ENCODE measurements at regions not wholly inside any gene's neighbourhood (a gene's known extent, or its start where the extent isn't known, plus 50 kb on each side); places are given as distances from the start of the nearest gene placed in this dataset.

GRCh38 chr10:58954178-58954577 lies 222.3 kb upstream of the PHYHIPL start:
- H3K36me3 ChIP-seq (ENCODE audit: insufficient read depth) = no peaks in the 10 kb centered on the region
- H3K4me1 ChIP-seq (ENCODE audit: insufficient read depth) = no peaks in the 10 kb centered on the region
- Mint-ChIP-seq H3K27ac (no peak overlapping the region), H3K4me3 (no peak overlapping the region), H3K9me3 (no peaks in the 10 kb centered on the region), H3K36me3 (ENCODE audit: low read depth) (no peaks in the 10 kb centered on the region), H3K27me3 (ENCODE audit: insufficient read depth, low read depth, poor library complexity) (no peaks in the 10 kb centered on the region), H3K4me1 (no peaks in the 10 kb centered on the region)
- DNase-seq (ENCODE audit: low spot score) (no peak), ATAC-seq (no peak)
- H3K4me3 ChIP-seq = no peak overlapping the region
- H3F3A ChIP-seq (replicated peaks; ENCODE audit: low read depth) = no peaks in the 10 kb centered on the region
- no peaks in the 10 kb centered on the region for H3K27me3 ChIP-seq (ENCODE audit: insufficient read depth)
- TF ChIP-seq CTCF (conservative IDR thresholded peaks at IDR 0.05; ENCODE audit: low read depth in 2 of 2) (no peak), CREB1 (CRISPR knock-in tag; IDR thresholded peaks at IDR 0.05; ENCODE audit: low read depth) (no peak), ETS1 (IDR thresholded peaks at IDR 0.05) (no peak), JUNB (IDR thresholded peaks at IDR 0.05; ENCODE audit: unreplicated experiment) (no peak), ZNF331 (CRISPR knock-in tag; IDR thresholded peaks at IDR 0.05; ENCODE audit: low read depth) (no peak), STAT1 (IDR thresholded peaks at IDR 0.05; ENCODE audit: unreplicated experiment) (no peak), REST (IDR thresholded peaks at IDR 0.05; ENCODE audit: unreplicated experiment) (no peak), EZH2phosphoT487 (IDR thresholded peaks at IDR 0.05; ENCODE audit: unreplicated experiment) (no peak), ZNF114 (CRISPR knock-in tag; IDR thresholded peaks at IDR 0.05) (no peak)
- H3K9me2 ChIP-seq (ENCODE audit: insufficient read depth) = no peaks in the 10 kb centered on the region
- no peak overlapping the region for H3K4me2 ChIP-seq
- H3K27ac ChIP-seq (ENCODE audit: low read depth) = no peak overlapping the region
- no peaks in the 10 kb centered on the region for H4K20me1 ChIP-seq (replicated peaks; ENCODE audit: insufficient read depth)
- no peaks in the 10 kb centered on the region for H3K79me2 ChIP-seq (replicated peaks; ENCODE audit: insufficient read depth)
- no peak overlapping the region for H2AFZ ChIP-seq

GRCh38 chr10:58955615-58956014 lies 220.8 kb upstream of the PHYHIPL start:
- Histone ChIP-seq H3K27me3 (ENCODE audit: insufficient read depth) (no peaks in the 10 kb centered on the region), H3K27ac (ENCODE audit: low read depth) (no peak overlapping the region), H4K20me1 (replicated peaks; ENCODE audit: insufficient read depth) (no peaks in the 10 kb centered on the region), H3K4me1 (ENCODE audit: insufficient read depth) (no peaks in the 10 kb centered on the region), H3K79me2 (replicated peaks; ENCODE audit: insufficient read depth) (no peaks in the 10 kb centered on the region), H3K4me2 (no peak overlapping the region), H2AFZ (no peak overlapping the region), H3K9me2 (ENCODE audit: insufficient read depth) (no peaks in the 10 kb centered on the region), H3K4me3 (no peak overlapping the region), H3F3A (replicated peaks; ENCODE audit: low read depth) (no peaks in the 10 kb centered on the region), H3K36me3 (ENCODE audit: insufficient read depth) (no peaks in the 10 kb centered on the region)
- no peak overlapping the region for H3K4me3 Mint-ChIP-seq
- no peaks in the 10 kb centered on the region for H3K27me3 Mint-ChIP-seq (ENCODE audit: insufficient read depth, low read depth, poor library complexity)
- H3K4me1 Mint-ChIP-seq = no peaks in the 10 kb centered on the region
- no peak for DNase-seq (ENCODE audit: low spot score)
- ATAC-seq = no peak
- no peaks in the 10 kb centered on the region for H3K9me3 Mint-ChIP-seq
- H3K27ac Mint-ChIP-seq = no peak overlapping the region
- H3K36me3 Mint-ChIP-seq (ENCODE audit: low read depth) = no peaks in the 10 kb centered on the region
- TF ChIP-seq ZNF462 (CRISPR knock-in tag; IDR thresholded peaks at IDR 0.05) = no peak

Data from GM23338 (cell line).